ENCODE measurements at regions not wholly inside any gene's neighbourhood (a gene's known extent, or its start where the extent isn't known, plus 50 kb on each side); places are given as distances from the start of the nearest gene placed in this dataset.

DNA sequence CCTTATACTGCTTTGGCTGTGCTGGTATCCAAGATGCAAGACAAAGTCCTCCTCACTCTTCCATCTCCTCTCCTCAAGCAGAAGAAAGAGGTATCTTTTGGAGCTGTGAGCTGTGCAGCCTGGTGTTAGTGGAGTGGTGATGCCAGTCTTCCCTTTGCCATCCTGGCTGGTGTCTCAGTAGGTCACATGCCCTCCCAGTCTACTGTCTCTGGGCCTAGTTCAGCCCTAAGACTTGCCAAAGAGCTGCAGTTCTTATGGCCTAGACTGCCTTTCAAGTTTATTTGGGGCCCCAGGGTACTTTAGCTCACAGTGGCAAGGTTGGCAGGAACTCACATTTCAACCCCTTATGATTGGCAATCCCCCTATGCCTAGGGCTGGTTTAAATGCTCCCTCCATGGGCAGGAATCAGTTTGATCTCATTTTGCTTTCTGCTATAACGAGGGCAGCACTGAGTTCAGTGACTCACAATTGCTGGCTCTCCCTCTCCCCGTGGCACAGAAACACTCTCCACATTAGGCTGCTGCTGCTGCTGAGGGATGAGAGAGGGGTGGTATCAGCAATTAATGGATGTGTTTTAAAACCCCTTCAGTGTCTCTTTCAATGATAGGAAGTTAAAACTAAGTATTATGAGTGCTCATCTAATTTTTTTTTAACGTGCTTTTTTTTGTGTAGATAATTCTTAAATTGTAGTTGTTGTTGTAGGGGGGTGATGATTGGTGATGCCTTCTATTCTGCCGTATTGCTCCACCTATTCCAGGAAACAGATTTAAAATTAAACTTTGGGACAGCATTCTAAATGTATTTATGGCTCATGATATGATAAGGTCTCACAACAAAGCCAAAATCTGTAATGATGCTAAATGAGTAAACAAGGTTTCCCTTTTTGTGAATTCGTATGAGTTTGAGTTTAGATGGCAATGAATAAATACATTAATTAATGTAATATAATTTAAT is 1295.0 kb downstream of the JRKL start:
- Histone ChIP-seq H3K9ac (ENCODE audit: low read length) (no peak overlapping the region), H3K4me1 (ENCODE audit: control insufficient read depth in 2 of 2, insufficient read depth in 2 of 2, low read length in 2 of 2) (no peaks in the 10 kb centered on the region), H3K4me2 (replicated peaks; ENCODE audit: low read depth, low read length, poor library complexity, severe bottlenecking) (no peak overlapping the region), H3K27ac (ENCODE audit: low read length in 2 of 2) (no peak overlapping the region), H3K36me3 (replicated peaks in 1 of 2; ENCODE audit: control extremely low read depth in 1 of 2, control insufficient read depth in 1 of 2, extremely low read depth in 1 of 2, insufficient read depth in 2 of 2, low read length in 1 of 2) (no peaks in the 10 kb centered on the region), H3K4me3 (ENCODE audit: control extremely low read depth in 1 of 5, extremely low read depth in 1 of 5, insufficient read depth in 1 of 5, low read depth in 2 of 5, low read length in 4 of 5) (no peak overlapping the region), H2AFZ (ENCODE audit: insufficient read depth, low read depth, low read length, poor library complexity, severe bottlenecking) (no peak overlapping the region), H3K9me3 (ENCODE audit: control extremely low read depth in 1 of 3, control insufficient read depth in 2 of 3, insufficient read depth in 1 of 3, low read length in 2 of 3) (peaks cover 0 to 5% (median 0%) of the 10 kb centered on the region in 3 donors), H4K20me1 (ENCODE audit: control insufficient read depth, insufficient read depth, low read length, poor library complexity, severe bottlenecking) (no peaks in the 10 kb centered on the region), H3K27me3 (replicated peaks in 1 of 4; ENCODE audit: control extremely low read depth in 1 of 4, control insufficient read depth in 3 of 4, insufficient read depth in 4 of 4, low read length in 3 of 4) (no peaks in the 10 kb centered on the region), H3K79me2 (ENCODE audit: control insufficient read depth, insufficient read depth, low read length) (no peaks in the 10 kb centered on the region)
- Mint-ChIP-seq H3K4me1 (no peaks in the 10 kb centered on the region), H3K9me3 (ENCODE audit: insufficient read depth) (peaks cover 2% of the 10 kb centered on the region), H3K27ac (no peak overlapping the region), H3K4me3 (no peak overlapping the region), H3K27me3 (no peaks in the 10 kb centered on the region)
- ATAC-seq (ENCODE audit: low read depth) (no peak), DNase-seq (no peak)
- CTCF ChIA-PET, result no interaction called here
- intact Hi-C loops (cut with micrococcal nuclease), result no loop called here
- POLR2A ChIA-PET, result no interaction called here
- no CpG with 5 or more reads among the region's 5 CpGs for WGBS (ENCODE audit: insufficient coverage)
- no peak for TF ChIP-seq EZH2 (IDR thresholded peaks at IDR 0.05; ENCODE audit: borderline replicate concordance, insufficient read depth, low read depth, low read length, poor library complexity, severe bottlenecking)
- TF ChIP-seq, protein P1, sequence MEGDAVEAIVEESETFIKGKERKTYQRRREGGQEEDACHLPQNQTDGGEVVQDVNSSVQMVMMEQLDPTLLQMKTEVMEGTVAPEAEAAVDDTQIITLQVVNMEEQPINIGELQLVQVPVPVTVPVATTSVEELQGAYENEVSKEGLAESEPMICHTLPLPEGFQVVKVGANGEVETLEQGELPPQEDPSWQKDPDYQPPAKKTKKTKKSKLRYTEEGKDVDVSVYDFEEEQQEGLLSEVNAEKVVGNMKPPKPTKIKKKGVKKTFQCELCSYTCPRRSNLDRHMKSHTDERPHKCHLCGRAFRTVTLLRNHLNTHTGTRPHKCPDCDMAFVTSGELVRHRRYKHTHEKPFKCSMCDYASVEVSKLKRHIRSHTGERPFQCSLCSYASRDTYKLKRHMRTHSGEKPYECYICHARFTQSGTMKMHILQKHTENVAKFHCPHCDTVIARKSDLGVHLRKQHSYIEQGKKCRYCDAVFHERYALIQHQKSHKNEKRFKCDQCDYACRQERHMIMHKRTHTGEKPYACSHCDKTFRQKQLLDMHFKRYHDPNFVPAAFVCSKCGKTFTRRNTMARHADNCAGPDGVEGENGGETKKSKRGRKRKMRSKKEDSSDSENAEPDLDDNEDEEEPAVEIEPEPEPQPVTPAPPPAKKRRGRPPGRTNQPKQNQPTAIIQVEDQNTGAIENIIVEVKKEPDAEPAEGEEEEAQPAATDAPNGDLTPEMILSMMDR (IDR thresholded peaks at IDR 0.05), result no peak

DNA sequence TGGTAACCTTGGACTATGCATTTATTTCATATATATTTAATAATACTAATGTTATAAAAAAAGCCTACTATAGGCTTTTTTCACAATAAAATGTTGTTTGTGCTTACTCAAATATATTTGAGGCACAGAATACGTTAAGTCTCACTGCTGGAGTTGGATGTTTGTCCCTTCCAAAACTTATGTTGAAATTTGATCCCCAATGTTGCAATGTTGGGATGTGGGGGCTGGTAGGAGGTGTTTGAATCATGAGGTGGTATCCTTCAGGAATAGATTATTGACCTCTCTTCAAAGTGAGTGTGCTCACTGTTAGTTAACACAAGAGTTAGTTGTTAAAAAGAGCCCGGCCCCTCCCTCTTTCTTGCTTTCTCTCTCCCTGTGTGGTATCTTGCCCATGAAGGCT is 1295.9 kb downstream of the JRKL start:
- H3K4me3 Mint-ChIP-seq, result no peak overlapping the region
- no peaks in the 10 kb centered on the region for H3K27me3 Mint-ChIP-seq
- TF ChIP-seq, protein P1 (IDR thresholded peaks at IDR 0.05), result no peak
- no peak for TF ChIP-seq EZH2 (IDR thresholded peaks at IDR 0.05; ENCODE audit: borderline replicate concordance, insufficient read depth, low read depth, low read length, poor library complexity, severe bottlenecking)
- H3K27me3 ChIP-seq (replicated peaks in 1 of 4; ENCODE audit: control extremely low read depth in 1 of 4, control insufficient read depth in 3 of 4, insufficient read depth in 4 of 4, low read length in 3 of 4), result no peaks in the 10 kb centered on the region
- no peak overlapping the region for H3K27ac ChIP-seq (ENCODE audit: low read length in 2 of 2)
- H3K4me2 ChIP-seq (replicated peaks; ENCODE audit: low read depth, low read length, poor library complexity, severe bottlenecking), result no peak overlapping the region
- H3K9me3 ChIP-seq (ENCODE audit: control extremely low read depth in 1 of 3, control insufficient read depth in 2 of 3, insufficient read depth in 1 of 3, low read length in 2 of 3), result peaks cover 0 to 5% (median 0%) of the 10 kb centered on the region in 3 donors
- intact Hi-C loops (cut with micrococcal nuclease), result no loop called here
- no peak overlapping the region for H2AFZ ChIP-seq (ENCODE audit: insufficient read depth, low read depth, low read length, poor library complexity, severe bottlenecking)
- no peaks in the 10 kb centered on the region for H3K4me1 Mint-ChIP-seq
- no peaks in the 10 kb centered on the region for H3K36me3 ChIP-seq (replicated peaks in 1 of 2; ENCODE audit: control extremely low read depth in 1 of 2, control insufficient read depth in 1 of 2, extremely low read depth in 1 of 2, insufficient read depth in 2 of 2, low read length in 1 of 2)
- no peak overlapping the region for H3K9ac ChIP-seq (ENCODE audit: low read length)
- ATAC-seq (ENCODE audit: low read depth), result no peak
- ChIA-PET CTCF (no interaction called here), POLR2A (no interaction called here)
- H3K4me1 ChIP-seq (ENCODE audit: control insufficient read depth in 2 of 2, insufficient read depth in 2 of 2, low read length in 2 of 2), result no peaks in the 10 kb centered on the region
- no CpG with 5 or more reads among the region's 2 CpGs for whole genome bisulfite sequencing (ENCODE audit: insufficient coverage)
- no peaks in the 10 kb centered on the region for H3K79me2 ChIP-seq (ENCODE audit: control insufficient read depth, insufficient read depth, low read length)
- H3K27ac Mint-ChIP-seq, result no peak overlapping the region
- H4K20me1 ChIP-seq (ENCODE audit: control insufficient read depth, insufficient read depth, low read length, poor library complexity, severe bottlenecking), result no peaks in the 10 kb centered on the region
- no peak overlapping the region for H3K4me3 ChIP-seq (ENCODE audit: control extremely low read depth in 1 of 5, extremely low read depth in 1 of 5, insufficient read depth in 1 of 5, low read depth in 2 of 5, low read length in 4 of 5)
- no peak for DNase-seq
- H3K9me3 Mint-ChIP-seq (ENCODE audit: insufficient read depth), result peaks cover 2% of the 10 kb centered on the region
